BJ (cell line): ENCODE measurements at regions not wholly inside any gene's neighbourhood (a gene's known extent, or its start where the extent isn't known, plus 50 kb on each side); places are given as distances from the start of the nearest gene placed in this dataset.

Source experiments
- CTCF ChIA-PET: fragments of 350-600 bp; formaldehyde crosslinking; extraction: SDS; loops from one replicate; lab custom pipeline; 2021; ENCODE audit warnings: antibody characterized with exemption, inconsistent platforms; lab: Yijun Ruan, JAX
- POLR2A ChIA-PET: fragments of 300-600 bp; sonication (Branson Sonifier 250); formaldehyde crosslinking; extraction: SDS; loops from one replicate; lab custom pipeline; 2021; ENCODE audit warnings: antibody characterized with exemption; lab: Charles Lee
- DNase-seq: peaks from one replicate; pipeline ENCODE4 v3.0.0-alpha.2; 2011; ENCODE audit warnings: low read depth
- H3K27me3 ChIP-seq: 2 replicates; pipeline ENCODE4 v1.6.0; 2011; ENCODE audit warnings: low read length; ENCODE audit not compliant: control insufficient read depth, insufficient read depth
- H3K36me3 ChIP-seq: 2 replicates; pipeline ENCODE4 v1.5.1; 2011; ENCODE audit warnings: low read length; ENCODE audit not compliant: control insufficient read depth, insufficient read depth
- H3K4me3 ChIP-seq: 2 replicates; pipeline ENCODE4 v1.5.1; 2011; ENCODE audit warnings: low read depth, mild to moderate bottlenecking, control low read depth, low read length
- TF ChIP-seq, protein P1 (sequence below): IDR thresholded peaks from 2 replicates; pipeline ENCODE4 v1.5.1; 2011; ENCODE audit warnings: low read depth, mild to moderate bottlenecking, control low read depth, inconsistent platforms, low read length, moderate library complexity; ENCODE audit not compliant: insufficient read depth

DNA sequence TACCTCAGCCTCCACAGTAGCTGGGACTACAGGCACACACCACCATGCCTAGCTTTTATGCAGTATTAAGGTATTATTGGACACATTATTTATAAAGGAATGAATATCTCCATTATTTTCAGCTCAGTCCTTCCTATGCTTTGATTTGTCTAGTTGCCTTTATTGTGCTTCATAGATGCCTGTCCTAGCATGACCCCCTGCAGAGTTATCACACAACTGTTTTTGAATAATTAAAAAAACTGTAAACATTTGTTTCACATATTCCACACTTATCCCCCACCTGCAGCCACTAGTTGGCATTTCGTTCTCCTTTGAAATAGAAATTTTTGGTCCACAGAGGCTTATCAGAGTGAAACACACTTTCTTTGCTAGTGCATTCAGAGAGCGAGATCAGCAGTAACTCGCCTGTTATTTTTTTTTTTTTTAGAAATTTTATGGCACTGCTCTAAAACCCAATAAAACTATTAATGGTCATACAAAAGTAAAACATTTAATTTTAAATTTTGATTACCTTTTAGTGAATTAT is 151.8 kb upstream of the RASA1 start:
- H3K36me3 ChIP-seq, result no peaks in the 10 kb centered on the region
- TF ChIP-seq, protein P1, sequence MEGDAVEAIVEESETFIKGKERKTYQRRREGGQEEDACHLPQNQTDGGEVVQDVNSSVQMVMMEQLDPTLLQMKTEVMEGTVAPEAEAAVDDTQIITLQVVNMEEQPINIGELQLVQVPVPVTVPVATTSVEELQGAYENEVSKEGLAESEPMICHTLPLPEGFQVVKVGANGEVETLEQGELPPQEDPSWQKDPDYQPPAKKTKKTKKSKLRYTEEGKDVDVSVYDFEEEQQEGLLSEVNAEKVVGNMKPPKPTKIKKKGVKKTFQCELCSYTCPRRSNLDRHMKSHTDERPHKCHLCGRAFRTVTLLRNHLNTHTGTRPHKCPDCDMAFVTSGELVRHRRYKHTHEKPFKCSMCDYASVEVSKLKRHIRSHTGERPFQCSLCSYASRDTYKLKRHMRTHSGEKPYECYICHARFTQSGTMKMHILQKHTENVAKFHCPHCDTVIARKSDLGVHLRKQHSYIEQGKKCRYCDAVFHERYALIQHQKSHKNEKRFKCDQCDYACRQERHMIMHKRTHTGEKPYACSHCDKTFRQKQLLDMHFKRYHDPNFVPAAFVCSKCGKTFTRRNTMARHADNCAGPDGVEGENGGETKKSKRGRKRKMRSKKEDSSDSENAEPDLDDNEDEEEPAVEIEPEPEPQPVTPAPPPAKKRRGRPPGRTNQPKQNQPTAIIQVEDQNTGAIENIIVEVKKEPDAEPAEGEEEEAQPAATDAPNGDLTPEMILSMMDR, result no peak
- H3K27me3 ChIP-seq, result no peaks in the 10 kb centered on the region
- H3K4me3 ChIP-seq, result no peak overlapping the region
- ChIA-PET POLR2A (no interaction called here), CTCF (interaction anchor here (0.8 to 1.7 kb wide), 2 partner anchors 17 to 46 kb away, joined by 3 read pairs; no protein-coding TSS in a partner anchor)
- no peak for DNase-seq

DNA sequence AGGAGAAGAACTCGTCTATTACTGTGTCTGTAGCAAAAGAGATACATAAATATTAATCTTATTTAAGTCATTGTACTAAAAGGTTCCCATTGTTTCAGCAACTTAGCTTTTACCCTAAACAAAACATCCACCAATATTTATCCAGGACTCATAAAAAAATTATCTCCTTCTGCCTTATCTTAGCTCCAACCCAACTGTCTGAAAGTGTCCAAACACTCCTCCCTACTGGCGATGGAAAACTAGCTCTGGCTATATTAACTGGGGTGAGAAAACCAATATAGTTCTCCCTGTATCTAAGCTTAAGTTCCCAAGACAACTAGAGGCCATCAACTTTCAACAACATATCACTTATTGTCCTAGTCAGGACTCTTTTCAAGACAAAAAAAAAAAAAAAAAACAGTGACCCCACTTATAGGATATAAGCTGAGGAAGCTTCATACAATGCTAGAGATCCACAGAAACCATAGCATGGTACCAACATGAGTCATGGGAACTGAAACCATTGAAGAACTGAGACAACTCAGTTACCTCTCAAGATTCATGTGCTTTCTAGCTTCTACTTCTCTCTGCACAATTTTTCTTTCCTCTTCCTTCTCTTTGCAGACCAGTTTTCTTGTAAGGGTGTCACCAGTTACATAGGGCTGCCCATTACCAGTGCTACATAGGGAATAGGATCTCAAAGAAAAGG is 150.7 kb upstream of the RASA1 start:
- DNase-seq, result no peak
- POLR2A ChIA-PET, result no interaction called here
- CTCF ChIA-PET, result interaction anchor here (0.7 to 1.7 kb wide), 4 partner anchors 16 to 247 kb away, joined by 3 to 5 read pairs (median 4); no protein-coding TSS in a partner anchor
- TF ChIP-seq, protein P1, result no peak
- Histone ChIP-seq H3K36me3 (no peaks in the 10 kb centered on the region), H3K4me3 (no peak overlapping the region), H3K27me3 (no peaks in the 10 kb centered on the region)

DNA sequence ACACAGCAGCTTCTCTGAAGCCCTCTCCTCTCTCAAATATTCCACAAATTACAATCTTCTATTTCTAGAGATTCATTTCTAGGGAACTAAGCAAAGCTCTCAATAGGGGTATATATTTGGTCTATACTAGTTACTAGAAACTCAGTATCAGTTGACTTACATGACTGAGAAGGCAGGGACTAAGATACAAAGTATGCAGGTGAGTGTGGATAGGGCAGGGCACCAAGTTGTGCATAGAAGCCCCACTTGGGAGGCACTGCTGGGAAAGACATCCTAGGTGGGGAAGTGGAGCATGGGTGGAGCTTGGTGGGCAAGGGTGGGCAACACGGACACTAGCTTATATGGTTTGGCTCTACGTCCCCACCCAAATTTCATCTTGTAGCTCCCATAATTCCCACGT is 148.1 kb upstream of the RASA1 start:
- ChIA-PET CTCF (no interaction called here), POLR2A (no interaction called here)
- Histone ChIP-seq H3K27me3 (no peaks in the 10 kb centered on the region), H3K36me3 (no peaks in the 10 kb centered on the region), H3K4me3 (no peak overlapping the region)
- DNase-seq, result no peak
- TF ChIP-seq, protein P1, result no peak

DNA sequence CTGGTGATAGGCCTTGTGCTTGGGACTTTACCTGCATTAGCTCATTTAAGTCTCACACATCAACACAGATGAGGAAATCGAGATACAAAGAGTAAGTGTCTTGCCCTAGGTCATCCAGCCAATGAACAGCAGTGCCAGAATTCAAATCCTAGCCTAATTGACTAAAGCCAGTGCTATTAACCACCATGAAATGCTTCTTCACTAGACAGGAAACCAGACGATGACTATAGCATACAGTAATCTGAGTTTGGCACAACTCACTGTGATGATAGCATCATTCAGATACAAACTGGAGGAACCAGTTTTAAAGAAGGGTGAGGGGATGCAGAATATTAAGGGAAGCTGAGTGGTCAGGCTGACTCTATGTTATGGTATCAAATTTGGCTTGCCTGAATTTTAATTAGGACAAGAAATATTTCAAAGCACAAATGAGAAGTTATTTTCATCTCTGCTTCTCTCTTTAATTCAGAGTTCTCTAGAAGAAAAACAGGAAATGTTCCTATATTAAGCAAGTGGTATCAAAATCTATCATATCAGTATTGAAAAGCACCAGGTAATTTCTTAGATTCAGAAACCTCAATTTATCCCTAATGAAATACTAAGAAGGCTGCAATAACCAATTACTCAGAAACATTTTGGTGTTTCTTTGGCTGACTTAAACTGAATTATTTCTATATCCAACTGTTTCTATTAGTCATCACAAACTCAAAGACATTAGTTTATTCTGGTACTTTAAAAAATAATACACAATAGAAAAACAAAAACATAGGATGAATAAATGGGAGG is 147.0 kb upstream of the RASA1 start:
- ChIA-PET CTCF (interaction anchor here (0.7 to 2.0 kb wide), 2 partner anchors 50 to 248 kb away, joined by 3 to 5 read pairs; no protein-coding TSS in a partner anchor), POLR2A (no interaction called here)
- Histone ChIP-seq H3K4me3 (no peak overlapping the region), H3K36me3 (no peaks in the 10 kb centered on the region), H3K27me3 (no peaks in the 10 kb centered on the region)
- peak; percentile 74 for DNase-seq
- TF ChIP-seq, protein P1, result no peak
